Adrenal gland (tissue), 9 donors: ENCODE measurements at regions not wholly inside any gene's neighbourhood (a gene's known extent, or its start where the extent isn't known, plus 50 kb on each side); places are given as distances from the start of the nearest gene placed in this dataset.

Experiments used
- DNase-seq, 7 donors: peaks; one replicate each; pipeline ENCODE4 v3.0.0-alpha.2; 2019 to 2020
- H3K27ac ChIP-seq, 5 donors: fragments of 200-600 bp; sonication (generic) in 4 of 5; 1 replicate in 3 of 5; 2 replicates in 2 of 5; pipeline versions ENCODE4 v1.5.1 to v1.8.0; 2016 to 2020; ENCODE audit warnings: mild to moderate bottlenecking in 1 of 5
- H3K27me3 ChIP-seq: fragments of 200-600 bp; 2 replicates; pipeline ENCODE4 v1.8.0; 2021
- H3K36me3 ChIP-seq, 2 donors: fragments of 200-600 bp; replicated peaks in 1 of 2; 1 replicate in 1 of 2; 2 replicates in 1 of 2; pipeline versions ENCODE4 v1.5.1 to v1.8.0; 2018 to 2022
- H3K4me1 ChIP-seq, 2 donors: fragments of 200-600 bp; replicated peaks in 1 of 2; 1 replicate in 1 of 2; 2 replicates in 1 of 2; pipeline versions ENCODE4 v1.5.1 to v1.8.0; 2018 to 2021
- H3K4me3 ChIP-seq, 4 donors: fragments of 200-600 bp; sonication (generic) in 3 of 4; one replicate each; pipeline ENCODE4 v1.5.1; 2016 to 2018
- H3K9me3 ChIP-seq, 3 donors: fragments of 200-600 bp; sonication (generic) in 1 of 3; replicated peaks in 1 of 3; 1 replicate in 2 of 3; 2 replicates in 1 of 3; pipeline versions ENCODE4 v1.5.1 to v1.8.0; 2016 to 2021
- CTCF ChIP-seq, 6 experiments: fragments of 450-650 bp in 4 of 6; fragments of 200-600 bp in 2 of 6; sonication (generic) in 1 of 6; IDR thresholded peaks; 1 replicate in 5 of 6; 2 replicates in 1 of 6; pipeline versions ENCODE4 v1.5.1 to v1.8.0; 2016 to 2021; ENCODE audit warnings: antibody characterized with exemption in 6 of 6, mild to moderate bottlenecking in 2 of 6, moderate library complexity in 1 of 6
- POLR2A ChIP-seq, 2 donors: fragments of 450-650 bp; IDR thresholded peaks; one replicate each; pipeline ENCODE4 v1.6.1; 2017; ENCODE audit warnings: antibody characterized with exemption in 2 of 2, mild to moderate bottlenecking in 2 of 2, moderate library complexity in 1 of 2
- WGBS, 4 donors: extraction: QIAGEN DNeasy Blood & Tissue Kit in 2 of 4; methylation state at CpG; one replicate each; pipeline versions ENCODE4 v1.1.5 to v1.1.7; 2013 to 2017; 5-methylcytosine and 5-hydroxymethylcytosine counted together
- intact Hi-C, 2 donors: fragments of 100-400 bp; cut with DNase I; formaldehyde crosslinking; loops; one replicate each; pipeline versions ENCODE4 v1.14.1 to v1.15.0; 2022 to 2023
- donor health status: healthy with polysubstance abuse.
- donor health status: Bipolar disorder and iron deficiency.
- donor health status: DM: yes; HTN: yes; CAD: no.
- donor health status: DM: no; HTN: no; CAD: no.
- donor health status: DM: no; HTN: no; CAD: no.

GRCh38 chr7:118306771-118307170 lies 82.3 kb downstream of the ANKRD7 start:
- no peaks in the 10 kb centered on the region for H3K36me3 ChIP-seq

GRCh38 chr7:118311121-118311836 lies 86.8 kb downstream of the ANKRD7 start:
- 15 to 24% (median 19%) methylated on average over 1 of the region's 1 CpG for WGBS, 4 donors
- no peak for DNase-seq
- Histone ChIP-seq H3K36me3 (no peaks in the 10 kb centered on the region), H3K4me3 (no peak overlapping the region), H3K4me1 (no peaks in the 10 kb centered on the region), H3K27me3 (no peaks in the 10 kb centered on the region), H3K27ac (no peak overlapping the region), H3K9me3 (no peaks in the 10 kb centered on the region)
- intact Hi-C loops, result no loop called here
- no peak for TF ChIP-seq CTCF (IDR thresholded peaks at IDR 0.05)
- no peak for TF ChIP-seq POLR2A (IDR thresholded peaks at IDR 0.05)

More at GRCh38 chr7:118306771-118307170, 82.3 kb downstream of the ANKRD7 start:
- intact Hi-C loops, result no loop called here
- H3K27me3 ChIP-seq, result no peaks in the 10 kb centered on the region
- H3K4me3 ChIP-seq, result no peak overlapping the region
- no peak for DNase-seq
- TF ChIP-seq POLR2A (IDR thresholded peaks at IDR 0.05) (no peak), CTCF (IDR thresholded peaks at IDR 0.05) (no peak)
- H3K4me1 ChIP-seq, result no peaks in the 10 kb centered on the region
- H3K27ac ChIP-seq, result no peak overlapping the region
- 20 to 41% (median 28%) methylated on average over 2 of the region's 2 CpGs for WGBS, 4 donors
- no peaks in the 10 kb centered on the region for H3K9me3 ChIP-seq

GRCh38 chr7:118312051-118312450 lies 87.5 kb downstream of the ANKRD7 start:
- WGBS, 4 donors, result 78 to 84% (median 80%) methylated on average over 1 of the region's 1 CpG
- Histone ChIP-seq H3K36me3 (no peaks in the 10 kb centered on the region), H3K4me3 (no peak overlapping the region), H3K9me3 (no peaks in the 10 kb centered on the region), H3K4me1 (no peaks in the 10 kb centered on the region), H3K27me3 (no peaks in the 10 kb centered on the region), H3K27ac (no peak overlapping the region)
- DNase-seq, result no peak
- intact Hi-C loops, result no loop called here
- TF ChIP-seq POLR2A (IDR thresholded peaks at IDR 0.05) (no peak), CTCF (IDR thresholded peaks at IDR 0.05) (no peak)

- intact Hi-C loops, result no loop called here
- H3K27me3 ChIP-seq, result no peaks in the 10 kb centered on the region
- WGBS, 4 donors, result 91 to 100% (median 97%) methylated on average over 1 of the region's 1 CpG
Measured at GRCh38 chr7:118312966-118313365, 88.5 kb downstream of the ANKRD7 start.

More at GRCh38 chr7:118312966-118313365, 88.5 kb downstream of the ANKRD7 start:
- no peak overlapping the region for H3K4me3 ChIP-seq
- H3K9me3 ChIP-seq, result no peaks in the 10 kb centered on the region
- TF ChIP-seq POLR2A (IDR thresholded peaks at IDR 0.05), result no peak
- TF ChIP-seq CTCF (IDR thresholded peaks at IDR 0.05), result no peak
- no peak for DNase-seq
- no peaks in the 10 kb centered on the region for H3K36me3 ChIP-seq
- H3K4me1 ChIP-seq, result no peaks in the 10 kb centered on the region
- no peak overlapping the region for H3K27ac ChIP-seq
